ENCODE measurements at regions not wholly inside any gene's neighbourhood (a gene's known extent, or its start where the extent isn't known, plus 50 kb on each side); places are given as distances from the start of the nearest gene placed in this dataset.

- TF ChIP-seq CTCF (IDR thresholded peaks at IDR 0.05 in 2 of 3, conservative IDR thresholded peaks at IDR 0.05 in 1 of 3; ENCODE audit: borderline replicate concordance in 1 of 3, insufficient read depth in 1 of 3, low read depth in 2 of 3, low read length in 2 of 3) (no peak), EGR1 (IDR thresholded peaks at IDR 0.05; ENCODE audit: low read depth) (no peak), RAD21 (IDR thresholded peaks at IDR 0.05; ENCODE audit: low read depth) (no peak), POLR2AphosphoS5 (IDR thresholded peaks at IDR 0.05; ENCODE audit: low read depth, low read length) (no peak), CEBPB (IDR thresholded peaks at IDR 0.05; ENCODE audit: low read depth) (no peak)
- TF ChIP-seq, protein P1, sequence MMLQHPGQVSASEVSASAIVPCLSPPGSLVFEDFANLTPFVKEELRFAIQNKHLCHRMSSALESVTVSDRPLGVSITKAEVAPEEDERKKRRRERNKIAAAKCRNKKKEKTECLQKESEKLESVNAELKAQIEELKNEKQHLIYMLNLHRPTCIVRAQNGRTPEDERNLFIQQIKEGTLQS (IDR thresholded peaks at IDR 0.05), result no peak
- TF ChIP-seq, protein P2, sequence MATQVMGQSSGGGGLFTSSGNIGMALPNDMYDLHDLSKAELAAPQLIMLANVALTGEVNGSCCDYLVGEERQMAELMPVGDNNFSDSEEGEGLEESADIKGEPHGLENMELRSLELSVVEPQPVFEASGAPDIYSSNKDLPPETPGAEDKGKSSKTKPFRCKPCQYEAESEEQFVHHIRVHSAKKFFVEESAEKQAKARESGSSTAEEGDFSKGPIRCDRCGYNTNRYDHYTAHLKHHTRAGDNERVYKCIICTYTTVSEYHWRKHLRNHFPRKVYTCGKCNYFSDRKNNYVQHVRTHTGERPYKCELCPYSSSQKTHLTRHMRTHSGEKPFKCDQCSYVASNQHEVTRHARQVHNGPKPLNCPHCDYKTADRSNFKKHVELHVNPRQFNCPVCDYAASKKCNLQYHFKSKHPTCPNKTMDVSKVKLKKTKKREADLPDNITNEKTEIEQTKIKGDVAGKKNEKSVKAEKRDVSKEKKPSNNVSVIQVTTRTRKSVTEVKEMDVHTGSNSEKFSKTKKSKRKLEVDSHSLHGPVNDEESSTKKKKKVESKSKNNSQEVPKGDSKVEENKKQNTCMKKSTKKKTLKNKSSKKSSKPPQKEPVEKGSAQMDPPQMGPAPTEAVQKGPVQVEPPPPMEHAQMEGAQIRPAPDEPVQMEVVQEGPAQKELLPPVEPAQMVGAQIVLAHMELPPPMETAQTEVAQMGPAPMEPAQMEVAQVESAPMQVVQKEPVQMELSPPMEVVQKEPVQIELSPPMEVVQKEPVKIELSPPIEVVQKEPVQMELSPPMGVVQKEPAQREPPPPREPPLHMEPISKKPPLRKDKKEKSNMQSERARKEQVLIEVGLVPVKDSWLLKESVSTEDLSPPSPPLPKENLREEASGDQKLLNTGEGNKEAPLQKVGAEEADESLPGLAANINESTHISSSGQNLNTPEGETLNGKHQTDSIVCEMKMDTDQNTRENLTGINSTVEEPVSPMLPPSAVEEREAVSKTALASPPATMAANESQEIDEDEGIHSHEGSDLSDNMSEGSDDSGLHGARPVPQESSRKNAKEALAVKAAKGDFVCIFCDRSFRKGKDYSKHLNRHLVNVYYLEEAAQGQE (IDR thresholded peaks at IDR 0.05; ENCODE audit: low read depth), result no peak
Measured at GRCh38 chr2:106686814-106687213, 199.2 kb downstream of the ST6GAL2 start.

All from HCT116 (cell line).